T1000 (cell line): ENCODE measurements at regions not wholly inside any gene's neighbourhood (a gene's known extent, or its start where the extent isn't known, plus 50 kb on each side); places are given as distances from the start of the nearest gene placed in this dataset.
A peak's percentile ranks its signal among the peaks of the same experiment; 100 is the strongest.

Source experiments
- DNase-seq: peaks from one replicate; lab custom pipeline; 2025; ENCODE audit warnings: mixed read lengths; lab: John Stamatoyannopoulos, UW

- DNase-seq, result no peak
Observed at GRCh38 chr10:59553162-59553900, 156.3 kb downstream of the SLC16A9 start.

GRCh38 chr10:59550061-59550460, 159.6 kb downstream of the SLC16A9 start:
- DNase-seq, result no peak

GRCh38 chr10:59538623-59539022, 171.0 kb downstream of the SLC16A9 start:
- DNase-seq, result no peak

- DNase-seq, result no peak
Observed at GRCh38 chr10:59537501-59537900, 172.1 kb downstream of the SLC16A9 start.

- no peak for DNase-seq
Observed at GRCh38 chr10:59536167-59537014, 173.3 kb downstream of the SLC16A9 start.

DNA sequence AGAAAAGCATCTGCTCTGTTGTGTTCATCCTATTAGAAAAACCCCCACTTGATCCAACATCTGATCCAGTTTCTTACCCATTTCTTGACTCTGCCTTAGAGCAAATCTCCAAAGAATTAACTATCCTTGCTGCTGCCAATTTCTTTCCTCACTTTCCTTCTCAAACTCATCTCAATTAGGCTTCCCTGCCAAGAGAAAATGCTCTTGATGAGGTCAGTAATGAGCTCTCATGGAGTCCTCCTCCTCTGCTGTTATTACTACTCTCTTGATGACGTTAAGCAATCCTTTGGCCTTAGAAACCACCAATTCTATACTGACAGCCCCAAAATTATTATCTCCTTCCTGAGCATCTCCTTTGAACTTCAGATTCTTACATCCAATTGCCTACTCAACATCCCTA, 162.0 kb upstream of the FAM13C start:
- DNase-seq, result no peak

- no peak for DNase-seq
Observed at GRCh38 chr10:59523851-59524250, 161.5 kb upstream of the FAM13C start.

- no peak for DNase-seq
Observed at GRCh38 chr10:59517996-59518395, 155.6 kb upstream of the FAM13C start.

DNA sequence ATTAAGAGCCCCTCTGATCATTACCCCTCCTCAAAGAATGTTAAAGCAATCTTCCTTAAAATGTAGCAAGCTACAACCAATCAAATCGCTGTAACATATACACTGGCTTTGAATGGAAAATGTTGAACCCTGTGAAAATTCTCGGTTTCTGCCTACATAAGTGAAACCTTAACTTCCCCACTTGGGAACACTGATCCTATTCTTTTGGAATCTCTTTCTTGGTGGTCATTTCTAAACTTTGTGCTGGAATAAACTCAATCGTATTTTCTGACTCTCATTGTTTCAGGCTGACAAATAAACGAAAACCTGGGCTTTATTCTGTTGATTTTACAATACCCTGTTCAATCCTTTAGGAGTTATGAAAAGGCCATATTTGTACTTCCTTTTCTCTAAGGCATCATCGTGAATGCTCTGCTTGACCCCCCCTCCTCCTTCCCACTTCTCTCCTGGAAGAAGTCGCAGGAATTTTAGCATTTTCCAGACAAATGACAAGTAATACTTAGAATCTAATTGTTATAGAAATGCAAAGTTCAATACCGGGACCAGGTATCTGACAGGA, 155.1 kb upstream of the FAM13C start:
- DNase-seq, result no peak

DNA sequence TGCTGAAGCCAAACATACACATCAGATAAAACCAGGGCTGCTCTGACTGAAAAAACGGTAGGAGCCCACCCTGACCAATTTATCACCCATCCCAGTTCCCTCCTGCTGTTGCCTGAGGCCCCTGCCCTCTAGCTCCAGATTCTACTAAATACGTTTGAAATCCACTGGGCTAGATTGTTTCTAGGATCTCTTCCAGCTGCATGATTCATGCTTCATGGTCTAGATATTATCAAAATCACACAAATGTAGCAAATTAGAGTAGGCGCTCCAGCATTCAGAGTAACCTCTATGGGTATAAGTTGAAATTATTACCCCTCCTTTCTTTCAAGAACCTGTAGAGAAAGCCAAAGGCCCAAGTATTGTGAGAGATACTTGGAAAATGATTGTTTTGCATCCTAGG, 151.2 kb upstream of the FAM13C start:
- no peak for DNase-seq

DNA sequence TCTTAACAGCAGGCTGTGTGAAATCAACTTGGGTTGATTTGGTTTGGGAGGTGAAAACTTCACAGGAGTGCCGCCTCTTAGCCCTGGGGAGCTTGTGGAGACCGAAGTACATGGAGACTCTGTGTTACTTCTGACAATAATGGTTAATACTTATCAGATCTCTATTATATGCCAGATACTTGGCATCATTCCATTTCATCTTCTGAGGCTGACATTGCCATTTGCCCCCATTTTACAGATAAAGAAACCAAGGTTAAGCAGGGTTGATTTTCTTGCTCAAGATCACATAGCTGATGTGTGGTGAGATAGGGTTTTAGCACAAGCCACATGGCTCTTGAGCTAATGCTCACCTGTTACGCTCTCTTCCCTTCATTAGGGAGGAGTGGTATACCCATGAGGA, 150.6 kb upstream of the FAM13C start:
- DNase-seq, result no peak

DNA sequence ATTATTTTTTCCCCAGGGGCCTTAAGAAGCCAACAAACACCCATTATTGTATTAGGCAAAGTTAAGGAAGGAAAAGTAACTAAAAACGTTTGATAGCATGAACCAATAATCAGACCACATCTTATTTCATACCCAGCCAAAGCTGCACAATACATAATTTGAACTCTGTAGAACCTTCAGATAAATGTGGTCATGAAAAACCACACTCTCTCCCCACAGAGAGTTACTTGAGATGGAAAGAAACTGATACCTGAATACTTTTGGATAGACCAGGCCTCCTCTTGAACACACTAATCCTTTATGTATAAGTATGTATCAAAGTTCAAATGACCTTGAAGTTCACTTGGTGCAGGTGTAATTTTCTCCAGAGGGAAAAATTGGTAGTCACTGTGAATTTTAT, 146.6 kb upstream of the FAM13C start:
- no peak for DNase-seq

GRCh38 chr10:59508296-59508695, 145.9 kb upstream of the FAM13C start:
- peak; percentile 15 for DNase-seq

DNA sequence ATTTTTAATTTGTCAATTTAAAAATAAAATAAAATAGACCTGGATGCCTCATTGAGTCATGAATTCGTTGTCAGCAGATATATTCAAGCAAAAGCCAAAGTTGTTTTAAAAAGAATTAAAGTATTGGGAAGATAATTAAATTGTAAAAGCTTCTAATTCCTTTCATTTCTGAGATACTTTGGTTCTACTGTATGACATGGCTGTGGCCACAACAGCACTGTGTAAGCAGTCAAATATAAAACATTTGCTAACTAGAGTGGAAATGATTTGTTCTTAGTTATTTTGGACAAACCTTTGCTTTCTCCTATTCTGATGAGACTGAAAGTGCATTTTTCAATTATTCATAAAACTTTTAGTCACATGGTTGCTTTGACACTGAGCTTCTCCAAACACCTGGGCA, 143.6 kb upstream of the FAM13C start:
- no peak for DNase-seq

DNA sequence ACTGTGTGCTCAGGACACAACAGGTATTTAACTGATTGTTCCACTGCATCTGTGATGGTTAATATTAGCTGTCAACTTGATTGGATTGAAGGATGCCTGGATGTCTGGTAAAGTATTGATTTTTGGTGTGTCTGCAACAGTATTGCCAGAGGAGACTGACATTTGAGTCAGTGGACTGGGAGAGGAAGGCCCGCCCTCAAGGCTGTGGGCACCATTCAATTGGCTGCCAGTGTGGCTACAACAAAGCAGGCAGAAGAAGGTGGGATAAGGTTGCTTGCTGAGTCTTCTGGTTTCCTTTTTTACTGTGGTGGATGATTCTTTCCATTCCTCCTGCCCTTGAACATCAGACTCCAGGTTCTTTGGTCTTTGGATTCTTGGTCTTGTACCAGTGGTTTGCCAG, 137.1 kb upstream of the FAM13C start:
- no peak for DNase-seq

- DNase-seq, result no peak
Observed at GRCh38 chr10:59493017-59493416, 130.7 kb upstream of the FAM13C start.

GRCh38 chr10:59479426-59479825, 117.1 kb upstream of the FAM13C start:
- no peak for DNase-seq

GRCh38 chr10:59470570-59470969, 108.2 kb upstream of the FAM13C start:
- no peak for DNase-seq

GRCh38 chr10:59465088-59465487, 102.7 kb upstream of the FAM13C start:
- no peak for DNase-seq

- no peak for DNase-seq
Observed at GRCh38 chr10:59464483-59464882, 102.1 kb upstream of the FAM13C start.

- DNase-seq, result no peak
Observed at GRCh38 chr10:59463909-59464308, 101.6 kb upstream of the FAM13C start.

DNA sequence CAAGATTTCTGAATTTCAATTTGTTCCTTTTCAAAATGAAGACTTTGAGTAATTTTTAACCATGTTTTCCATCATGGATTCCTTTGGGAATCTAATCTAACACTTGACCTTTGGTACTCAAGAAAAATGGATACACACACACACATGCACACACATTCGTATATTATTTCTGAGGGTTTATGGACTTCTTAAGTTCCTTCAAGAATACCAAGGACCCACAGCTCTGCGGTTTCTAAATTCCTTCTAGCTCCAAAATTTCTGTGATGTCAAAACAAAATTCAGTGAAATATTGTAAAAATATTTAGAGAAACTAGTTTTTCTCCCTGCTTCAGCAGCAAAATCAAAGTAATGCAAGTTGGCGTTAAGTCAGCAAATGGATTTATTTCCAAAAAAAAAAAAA, 98.3 kb upstream of the FAM13C start:
- no peak for DNase-seq

DNA sequence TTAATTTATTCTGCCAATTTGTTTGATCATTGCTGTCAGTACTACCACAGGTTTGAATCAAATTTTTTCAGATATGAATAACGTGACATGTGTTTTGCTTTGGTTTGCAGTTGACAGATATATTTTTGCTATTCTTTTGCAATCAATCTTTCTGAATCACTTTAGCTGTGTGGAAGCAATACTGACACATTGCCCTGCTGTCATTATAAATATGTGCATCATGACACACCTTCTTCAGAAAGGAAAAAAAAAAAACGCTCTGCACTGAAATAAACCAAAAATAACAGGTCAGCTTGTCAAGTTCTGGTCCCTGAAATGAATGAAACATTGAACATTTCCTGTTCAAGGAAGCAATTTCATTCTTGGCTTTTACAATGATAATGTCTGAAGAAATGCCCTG, 93.8 kb upstream of the FAM13C start:
- no peak for DNase-seq
